GM21619 (cell line): ENCODE measurements at regions not wholly inside any gene's neighbourhood (a gene's known extent, or its start where the extent isn't known, plus 50 kb on each side); places are given as distances from the start of the nearest gene placed in this dataset.

Experiments used
- ATAC-seq: cut with Tn5 transposase; IDR thresholded peaks from one replicate; pipeline ENCODE4 v1.9.1; 2021; ENCODE audit not compliant: unreplicated experiment

GRCh38 chr1:90502696-90503095, 214.4 kb downstream of the BARHL2 start:
- ATAC-seq: no peak

- no peak for ATAC-seq
Measured at GRCh38 chr1:90502194-90502593, 214.9 kb downstream of the BARHL2 start.

DNA sequence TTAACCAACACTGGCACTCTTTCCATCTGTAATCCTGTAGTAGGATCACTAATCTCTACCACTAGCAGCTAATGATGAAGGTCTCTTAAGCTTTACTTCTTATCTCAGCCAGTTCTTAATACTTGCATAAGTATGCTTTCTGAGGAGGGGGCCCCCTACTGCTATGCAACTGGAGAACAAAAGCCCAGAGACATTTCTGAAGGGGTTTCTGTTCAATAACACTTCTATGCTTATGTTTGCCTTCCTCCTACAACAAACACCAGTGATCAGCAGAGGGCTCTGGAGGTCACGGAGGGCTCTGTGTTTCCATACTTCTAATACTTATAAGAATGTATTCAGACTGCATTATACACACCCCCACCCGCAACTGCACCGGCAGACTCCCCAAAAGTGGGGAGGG, 215.8 kb downstream of the BARHL2 start:
- ATAC-seq: no peak

DNA sequence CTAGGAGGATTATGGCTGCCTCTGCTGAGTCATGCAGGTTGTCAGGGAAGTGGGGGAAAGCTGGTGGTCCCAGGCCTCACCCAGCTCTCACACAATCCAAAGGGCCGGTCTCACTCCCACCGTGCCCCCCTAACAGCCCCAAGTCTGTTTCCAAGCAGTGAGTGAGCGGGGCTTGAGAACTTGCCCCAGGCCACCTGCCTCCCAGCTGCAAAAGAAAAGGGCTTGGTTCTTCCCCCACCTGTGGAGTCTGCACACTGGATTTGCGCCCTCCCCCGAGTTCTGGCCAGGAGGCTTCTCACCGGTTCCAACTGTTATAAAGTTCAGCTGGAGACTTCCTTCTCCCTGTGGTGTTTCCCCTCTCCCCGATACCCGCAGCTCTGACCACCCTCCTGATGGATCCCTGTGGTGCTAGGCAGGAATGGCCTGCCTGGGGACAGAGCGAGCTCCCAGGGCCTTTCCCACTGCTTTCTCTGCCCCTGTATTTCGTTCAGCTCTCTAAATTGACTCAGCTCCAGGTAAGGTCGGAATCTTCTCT, 222.3 kb downstream of the BARHL2 start:
- ATAC-seq: no peak

GRCh38 chr1:90488451-90488850, 228.7 kb downstream of the BARHL2 start:
- no peak for ATAC-seq

GRCh38 chr1:90486996-90487395, 230.1 kb downstream of the BARHL2 start:
- ATAC-seq: no peak

DNA sequence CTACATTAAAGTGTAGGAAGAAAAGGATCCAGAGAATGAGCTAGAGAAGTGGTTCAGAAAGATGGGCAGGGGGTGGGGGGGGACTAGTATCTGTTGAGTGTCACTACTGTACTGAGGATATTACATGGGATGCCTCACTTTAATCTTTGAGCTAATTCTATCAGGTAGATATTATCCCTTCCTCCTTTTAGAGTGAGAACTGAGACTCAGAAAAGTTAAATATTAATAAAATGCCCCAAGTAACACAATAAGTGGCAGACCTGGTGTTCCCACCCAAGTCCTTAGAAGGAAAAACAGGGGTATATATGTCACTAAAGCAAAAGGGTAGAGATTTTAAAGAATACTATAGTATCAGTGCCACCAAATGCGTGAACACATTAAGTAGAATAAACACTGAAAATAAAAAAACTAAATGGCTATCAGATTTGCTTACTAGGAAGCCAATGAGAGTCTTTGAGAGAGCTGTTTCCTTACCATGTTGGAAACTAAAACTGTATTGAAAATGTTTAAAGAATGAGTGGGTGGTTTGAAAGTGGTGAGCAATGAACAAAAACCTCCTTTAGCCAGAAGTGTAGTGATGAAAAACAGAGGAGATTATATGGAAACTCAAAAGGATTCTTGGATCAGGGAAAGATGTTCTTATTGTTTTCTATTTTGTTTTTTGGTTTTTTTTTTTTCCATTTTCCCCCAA, 230.8 kb downstream of the BARHL2 start:
- no peak for ATAC-seq

DNA sequence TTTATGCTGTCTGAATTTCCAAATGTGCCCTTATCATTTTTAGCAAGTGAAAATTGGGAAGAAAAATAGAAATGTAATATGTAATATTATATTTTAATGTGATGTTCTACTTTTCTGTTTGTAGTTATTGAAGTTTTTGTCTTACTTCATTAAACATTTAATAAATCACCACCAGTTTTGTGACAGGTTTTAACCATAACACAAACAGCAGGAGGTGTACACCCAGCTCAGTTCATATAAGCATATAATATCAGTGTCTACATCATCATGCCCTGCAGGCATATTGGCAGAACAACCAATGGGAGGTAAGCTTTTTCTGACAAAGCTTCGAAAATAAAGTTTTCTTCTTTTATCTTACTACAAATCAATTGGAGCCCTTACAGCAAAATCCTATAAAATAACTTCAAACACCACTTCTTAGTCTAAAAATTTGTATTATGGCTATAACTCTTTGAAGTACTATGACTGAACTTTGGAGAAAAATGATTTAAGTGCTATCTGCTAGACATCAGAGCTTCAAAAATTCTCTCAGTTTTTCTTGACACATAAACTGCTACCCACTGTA, 236.7 kb downstream of the BARHL2 start:
- ATAC-seq: no peak

GRCh38 chr1:90476994-90477393, 240.1 kb downstream of the BARHL2 start:
- no peak for ATAC-seq

GRCh38 chr1:90476411-90476810, 240.7 kb downstream of the BARHL2 start:
- no peak for ATAC-seq

- no peak for ATAC-seq
Measured at GRCh38 chr1:90475631-90476030, 241.5 kb downstream of the BARHL2 start.

DNA sequence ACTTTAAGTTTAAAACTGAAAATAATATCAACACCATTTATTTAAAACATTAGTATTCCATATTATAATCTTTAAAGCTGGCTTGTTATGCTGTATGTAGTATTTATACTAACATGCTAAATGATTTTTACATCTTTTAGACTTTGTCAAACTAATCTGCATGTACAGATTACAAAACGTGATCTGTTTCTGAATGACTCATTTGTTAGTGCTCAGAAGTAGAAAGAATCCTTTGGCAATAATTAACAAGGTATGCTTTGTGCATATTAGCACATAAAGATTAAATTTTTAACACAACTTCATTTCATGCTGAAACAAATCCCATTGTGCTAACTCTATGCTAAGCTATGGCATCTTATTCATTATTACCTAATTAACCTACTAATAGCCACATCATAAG, 242.4 kb downstream of the BARHL2 start:
- no peak for ATAC-seq

DNA sequence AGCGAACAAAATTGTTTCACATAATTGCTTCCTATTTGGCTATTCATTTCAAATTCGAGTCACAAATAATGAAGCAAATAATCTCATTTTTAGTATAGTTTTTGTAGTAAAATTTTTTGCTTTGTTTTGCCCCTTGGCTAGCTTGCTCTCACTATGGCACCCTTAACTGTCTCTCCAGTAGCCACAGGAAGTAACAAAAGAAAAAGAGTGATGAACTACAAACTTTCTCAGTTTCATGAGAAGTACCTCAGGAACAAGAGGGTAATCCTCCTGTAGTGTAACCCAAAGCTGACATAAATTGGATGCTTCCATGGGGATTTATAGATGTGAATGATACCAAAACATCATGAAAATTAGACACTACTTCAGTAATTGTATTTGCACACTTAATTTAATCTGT, 242.9 kb downstream of the BARHL2 start:
- ATAC-seq: no peak

DNA sequence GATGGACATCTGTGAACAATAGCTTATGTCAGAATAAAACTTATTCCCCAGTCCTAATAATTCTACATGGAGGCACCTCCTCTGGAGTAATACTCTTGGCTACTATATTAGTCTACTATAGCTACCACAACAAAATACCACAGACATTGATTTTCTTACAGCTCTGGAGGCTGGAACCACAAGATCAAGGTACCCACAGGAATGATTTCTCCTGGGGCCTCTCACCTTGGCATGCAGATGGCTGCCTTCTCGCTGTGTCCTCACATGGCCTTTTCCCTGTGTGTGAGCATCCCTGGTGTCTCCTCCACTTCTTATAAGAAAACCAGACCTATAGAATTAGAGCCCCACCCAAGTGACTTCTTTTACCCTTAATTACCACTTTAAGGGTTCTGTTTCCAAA, 244.3 kb downstream of the BARHL2 start:
- ATAC-seq: no peak

- ATAC-seq: no peak
Measured at GRCh38 chr1:90459570-90459969, 257.5 kb downstream of the BARHL2 start.

DNA sequence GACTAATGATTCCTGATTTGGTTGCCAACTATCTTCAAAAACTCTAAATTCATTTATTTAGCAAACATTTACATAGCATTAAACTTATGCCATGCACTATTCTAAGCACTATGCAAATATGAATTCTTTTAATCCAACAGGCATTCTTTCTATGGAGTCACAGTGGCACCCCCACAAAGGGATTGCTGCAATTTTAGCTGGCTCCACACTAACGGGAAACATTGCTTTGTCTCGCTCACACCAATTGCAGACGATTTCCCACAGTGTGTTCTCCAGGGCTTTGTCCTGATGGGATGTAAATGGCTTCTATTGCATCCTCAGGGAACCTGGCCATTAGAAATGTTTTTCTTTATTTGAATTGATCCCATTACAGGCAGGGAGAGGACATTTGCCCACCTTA, 259.1 kb downstream of the BARHL2 start:
- ATAC-seq: no peak

DNA sequence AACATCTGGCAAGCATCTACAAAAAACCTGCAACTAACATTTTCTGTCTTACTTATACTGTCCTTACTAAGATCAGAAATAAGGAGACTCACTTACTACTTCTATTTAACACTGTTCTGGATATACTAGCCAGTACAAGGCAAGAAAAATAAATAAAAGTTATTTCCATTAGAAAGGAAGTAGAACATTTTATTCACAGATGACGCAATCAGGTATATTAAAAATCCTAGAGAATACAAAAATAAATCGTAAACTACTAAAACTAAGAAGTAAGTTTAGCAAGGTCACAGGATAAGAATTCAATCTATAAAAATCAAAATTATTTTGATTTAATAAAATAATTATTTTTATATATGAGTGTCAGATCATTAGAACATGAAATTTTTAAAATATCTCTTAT, 264.6 kb downstream of the BARHL2 start:
- ATAC-seq: no peak

GRCh38 chr1:90443354-90443753, 273.7 kb downstream of the BARHL2 start:
- ATAC-seq: no peak

- no peak for ATAC-seq
Measured at GRCh38 chr1:90435351-90435750, 281.8 kb downstream of the BARHL2 start.

- ATAC-seq: no peak
Measured at GRCh38 chr1:90434460-90434859, 282.6 kb downstream of the BARHL2 start.

DNA sequence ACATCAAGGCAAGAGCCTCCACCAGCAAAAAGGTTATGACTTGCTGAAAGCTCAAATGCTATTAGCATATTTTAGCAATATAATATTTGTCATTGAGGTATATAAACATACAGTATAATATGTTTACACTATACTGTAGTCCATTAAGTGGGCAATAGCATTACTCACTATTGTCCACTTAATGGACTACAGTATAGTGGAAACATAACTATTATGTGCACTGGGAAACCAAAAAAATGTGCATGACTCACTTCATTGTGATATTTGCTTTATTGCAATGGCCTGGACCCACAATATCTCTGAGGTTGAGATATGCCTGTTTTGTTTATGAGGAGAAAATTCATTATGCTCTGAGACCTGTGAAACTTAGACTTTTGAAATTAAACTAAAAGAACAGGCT, 300.0 kb downstream of the BARHL2 start:
- no peak for ATAC-seq

DNA sequence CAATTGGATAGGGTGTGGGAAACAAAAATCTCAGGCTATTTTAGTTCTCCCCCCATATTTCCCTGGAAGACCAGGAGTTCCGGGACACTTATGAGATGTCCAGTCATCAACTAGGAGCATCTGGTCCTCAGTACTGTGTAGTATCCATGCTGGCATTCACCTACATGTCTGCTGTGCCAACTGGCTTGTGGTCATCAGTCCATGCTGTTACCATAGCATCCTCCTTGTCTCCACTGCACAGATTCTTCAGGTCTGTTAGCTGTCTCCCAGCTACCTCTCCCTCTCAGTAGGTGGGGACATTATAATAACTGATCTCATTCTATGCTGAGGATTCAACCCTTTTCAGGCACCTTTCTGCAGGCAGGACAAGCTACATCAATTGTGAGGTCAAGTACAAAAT, 302.9 kb downstream of the BARHL2 start:
- no peak for ATAC-seq

- ATAC-seq: no peak
Measured at GRCh38 chr1:90413519-90413918, 303.6 kb downstream of the BARHL2 start.
